ENCODE measurements at regions not wholly inside any gene's neighbourhood (a gene's known extent, or its start where the extent isn't known, plus 50 kb on each side); places are given as distances from the start of the nearest gene placed in this dataset.
A peak's percentile ranks its signal among the peaks of the same experiment; 100 is the strongest.

- Mint-ChIP-seq H3K27me3 (no peaks in the 10 kb centered on the region), H3K4me3 (peak overlapping the region; percentile 79), H3K36me3 (ENCODE audit: low read depth) (peaks cover 19% of the 10 kb centered on the region), H3K4me1 (ENCODE audit: low read depth) (peaks cover 80% of the 10 kb centered on the region), H3K27ac (peak overlapping the region; percentile 89), H3K9me3 (peaks cover 8% of the 10 kb centered on the region)
Measured at GRCh38 chr13:74061926-74062595, 72.1 kb downstream of the KLF12 start.

- no peaks in the 10 kb centered on the region for H3K27me3 Mint-ChIP-seq
- H3K4me1 Mint-ChIP-seq (ENCODE audit: low read depth): peaks cover 78% of the 10 kb centered on the region
- H3K4me3 Mint-ChIP-seq: no peak overlapping the region
- H3K36me3 Mint-ChIP-seq (ENCODE audit: low read depth): peaks cover 23% of the 10 kb centered on the region
- H3K9me3 Mint-ChIP-seq: peaks cover 12% of the 10 kb centered on the region
- H3K27ac Mint-ChIP-seq: no peak overlapping the region
Measured at GRCh38 chr13:74056801-74057542, 77.2 kb downstream of the KLF12 start.

DNA sequence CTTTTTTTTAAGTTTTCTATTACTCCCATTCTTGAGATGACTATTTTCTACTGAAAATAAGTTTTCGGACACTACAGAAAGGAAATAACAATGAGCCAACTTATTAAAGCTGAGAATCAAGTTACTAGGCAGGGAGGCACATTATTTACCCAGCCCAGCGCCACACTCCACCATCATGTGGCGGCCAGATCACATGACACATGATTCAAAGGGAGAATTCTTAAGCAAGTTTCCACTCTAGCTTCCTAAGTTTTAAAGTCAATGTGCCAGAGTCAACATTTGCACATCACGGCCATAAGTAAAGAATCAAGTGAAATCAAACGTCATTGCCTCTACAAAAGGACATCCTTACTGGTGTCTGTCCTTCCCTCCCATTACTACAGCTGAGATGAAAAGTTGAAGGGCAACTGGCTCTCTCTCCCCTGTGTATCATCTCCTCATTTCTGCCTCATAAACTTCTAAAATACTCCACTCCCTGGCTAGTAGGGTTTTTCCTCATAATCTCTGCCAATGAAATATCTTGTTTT lies 81.7 kb downstream of the KLF12 start:
- Mint-ChIP-seq H3K36me3 (ENCODE audit: low read depth) (peaks cover 32% of the 10 kb centered on the region), H3K4me3 (no peak overlapping the region), H3K4me1 (ENCODE audit: low read depth) (peaks cover 82% of the 10 kb centered on the region), H3K27ac (peak overlapping the region; percentile 27), H3K27me3 (no peaks in the 10 kb centered on the region), H3K9me3 (peaks cover 4% of the 10 kb centered on the region)

- Mint-ChIP-seq H3K4me3 (no peak overlapping the region), H3K36me3 (ENCODE audit: low read depth) (peaks cover 41% of the 10 kb centered on the region), H3K4me1 (ENCODE audit: low read depth) (peaks cover 62% of the 10 kb centered on the region), H3K27ac (no peak overlapping the region), H3K9me3 (peaks cover 4% of the 10 kb centered on the region), H3K27me3 (no peaks in the 10 kb centered on the region)
Measured at GRCh38 chr13:74048756-74049155, 85.4 kb downstream of the KLF12 start.

DNA sequence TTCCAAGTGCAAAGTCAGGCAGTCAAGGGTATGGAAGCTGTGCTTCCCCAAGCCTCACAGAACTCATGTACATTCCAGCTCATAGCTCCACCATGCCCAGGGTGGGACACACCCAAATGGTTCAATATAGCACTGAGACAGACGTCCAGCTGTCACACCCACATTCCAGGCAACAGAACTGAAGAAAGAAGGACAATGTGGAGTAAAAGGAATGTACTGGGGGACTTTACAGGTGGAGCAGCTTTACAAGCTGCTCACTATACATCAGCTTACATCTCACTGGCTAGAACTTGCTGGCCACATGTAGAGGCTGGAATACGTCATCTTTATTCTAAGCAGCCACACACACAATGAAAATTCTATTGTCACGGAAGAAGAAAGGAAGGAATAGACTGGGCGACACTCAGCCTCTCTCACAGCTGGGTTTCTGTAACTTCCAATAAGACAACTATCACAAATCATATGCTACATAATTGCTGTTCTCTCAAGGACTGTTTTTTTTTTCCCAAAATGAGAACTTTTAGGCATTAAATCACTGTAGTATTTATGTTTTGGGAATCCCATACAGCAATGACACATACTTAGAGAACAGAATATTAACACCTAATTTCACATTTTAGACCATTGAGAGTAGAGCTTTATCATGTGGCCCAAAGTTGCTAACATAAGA lies 86.1 kb downstream of the KLF12 start:
- peaks cover 61% of the 10 kb centered on the region for H3K4me1 Mint-ChIP-seq (ENCODE audit: low read depth)
- H3K27me3 Mint-ChIP-seq: no peaks in the 10 kb centered on the region
- peaks cover 4% of the 10 kb centered on the region for H3K9me3 Mint-ChIP-seq
- H3K27ac Mint-ChIP-seq: no peak overlapping the region
- H3K4me3 Mint-ChIP-seq: no peak overlapping the region
- peaks cover 41% of the 10 kb centered on the region for H3K36me3 Mint-ChIP-seq (ENCODE audit: low read depth)

DNA sequence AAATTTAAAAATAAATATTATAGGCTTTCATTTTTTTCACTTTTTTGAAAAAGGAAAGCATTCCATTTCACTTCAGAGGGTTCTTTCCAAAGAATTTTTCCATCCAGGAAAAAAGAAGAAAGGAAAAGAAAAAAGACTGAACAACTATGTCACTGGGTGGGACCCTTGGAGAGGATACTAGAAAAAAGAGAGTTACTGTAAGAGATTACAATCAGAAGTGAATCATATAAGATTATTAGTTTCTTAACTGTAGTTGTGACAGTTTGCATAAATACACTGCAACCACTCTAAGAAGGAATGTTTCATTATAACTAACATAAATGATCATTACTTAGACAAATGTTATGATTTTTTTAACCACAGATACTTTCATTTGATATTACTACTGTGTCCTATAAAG lies 87.8 kb downstream of the KLF12 start:
- no peak overlapping the region for H3K27ac Mint-ChIP-seq

GRCh38 chr13:74045583-74045982 lies 88.6 kb downstream of the KLF12 start:
- Mint-ChIP-seq H3K4me1 (ENCODE audit: low read depth) (peaks cover 60% of the 10 kb centered on the region), H3K27me3 (no peaks in the 10 kb centered on the region), H3K27ac (no peak overlapping the region), H3K4me3 (no peak overlapping the region), H3K9me3 (no peaks in the 10 kb centered on the region), H3K36me3 (ENCODE audit: low read depth) (peaks cover 35% of the 10 kb centered on the region)

More for the DNA sequence above, 87.8 kb downstream of the KLF12 start:
- Mint-ChIP-seq H3K36me3 (ENCODE audit: low read depth) (peaks cover 37% of the 10 kb centered on the region), H3K27me3 (no peaks in the 10 kb centered on the region), H3K4me1 (ENCODE audit: low read depth) (peaks cover 61% of the 10 kb centered on the region), H3K4me3 (no peak overlapping the region), H3K9me3 (no peaks in the 10 kb centered on the region)

DNA sequence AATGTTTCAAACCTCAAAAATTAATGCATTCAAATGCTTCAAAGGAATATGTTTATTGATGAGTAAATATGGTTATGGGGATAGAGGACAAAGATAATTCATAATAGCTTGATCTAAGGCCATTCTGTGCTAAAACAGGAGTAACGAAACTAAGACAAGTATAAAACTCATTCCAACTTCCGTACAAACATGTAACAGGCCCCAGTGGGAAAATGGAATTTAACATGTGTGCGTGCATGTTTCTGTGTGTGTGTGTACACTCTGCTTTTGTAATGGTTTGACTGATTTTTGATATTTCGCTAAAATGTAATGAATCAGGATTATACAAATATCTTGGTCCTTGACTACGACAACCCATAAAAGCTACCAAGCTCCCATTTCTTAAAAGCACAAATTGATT lies 91.0 kb downstream of the KLF12 start:
- H3K4me1 Mint-ChIP-seq (ENCODE audit: low read depth): peaks cover 49% of the 10 kb centered on the region
- H3K9me3 Mint-ChIP-seq: no peaks in the 10 kb centered on the region
- peaks cover 21% of the 10 kb centered on the region for H3K36me3 Mint-ChIP-seq (ENCODE audit: low read depth)
- no peak overlapping the region for H3K27ac Mint-ChIP-seq
- no peak overlapping the region for H3K4me3 Mint-ChIP-seq
- H3K27me3 Mint-ChIP-seq: no peaks in the 10 kb centered on the region

DNA sequence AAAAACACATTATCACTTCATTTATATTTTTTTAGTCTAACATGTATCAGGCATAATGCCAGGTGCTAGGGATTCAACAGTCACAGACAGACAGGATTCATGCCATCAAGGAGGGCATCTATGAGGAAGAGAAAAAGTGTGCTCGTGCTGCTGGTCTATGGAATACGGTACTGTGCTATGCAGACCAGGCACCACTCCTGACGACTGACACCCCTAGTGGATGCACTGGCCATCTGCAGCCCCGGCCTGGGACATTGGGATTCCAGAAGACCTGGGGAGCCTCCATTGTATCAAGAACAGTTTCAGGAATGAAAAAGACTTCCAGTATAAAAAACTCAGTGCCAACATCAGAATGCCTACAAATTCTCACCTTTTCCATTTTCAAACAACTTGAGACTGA lies 94.0 kb downstream of the KLF12 start:
- peaks cover 65% of the 10 kb centered on the region for H3K4me1 Mint-ChIP-seq (ENCODE audit: low read depth)
- no peak overlapping the region for H3K27ac Mint-ChIP-seq
- H3K4me3 Mint-ChIP-seq: no peak overlapping the region
- no peaks in the 10 kb centered on the region for H3K9me3 Mint-ChIP-seq
- H3K36me3 Mint-ChIP-seq (ENCODE audit: low read depth): peaks cover 12% of the 10 kb centered on the region
- H3K27me3 Mint-ChIP-seq: no peaks in the 10 kb centered on the region

DNA sequence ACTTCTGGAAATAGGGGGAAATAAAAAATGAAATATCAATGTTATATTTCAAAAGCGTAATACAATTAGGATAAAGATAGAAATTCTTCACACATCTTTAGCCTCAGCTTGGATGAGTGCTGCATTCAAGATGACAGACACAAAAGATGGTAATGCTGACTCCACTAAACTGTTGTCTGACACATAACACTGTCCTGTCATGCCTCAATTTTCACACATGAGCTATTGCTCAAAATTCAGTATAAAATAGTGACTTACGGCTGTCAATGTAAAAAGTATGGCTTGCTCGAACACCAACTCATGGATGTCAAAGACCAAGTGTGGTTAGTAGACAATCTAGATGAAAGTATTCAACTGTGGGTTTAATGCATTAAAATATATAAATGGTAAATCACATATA lies 94.5 kb downstream of the KLF12 start:
- Mint-ChIP-seq H3K9me3 (no peaks in the 10 kb centered on the region), H3K4me3 (no peak overlapping the region), H3K27ac (no peak overlapping the region), H3K4me1 (ENCODE audit: low read depth) (peaks cover 65% of the 10 kb centered on the region), H3K36me3 (ENCODE audit: low read depth) (peaks cover 10% of the 10 kb centered on the region), H3K27me3 (no peaks in the 10 kb centered on the region)

- peaks cover 65% of the 10 kb centered on the region for H3K4me1 Mint-ChIP-seq (ENCODE audit: low read depth)
- no peaks in the 10 kb centered on the region for H3K27me3 Mint-ChIP-seq
- no peak overlapping the region for H3K4me3 Mint-ChIP-seq
- H3K9me3 Mint-ChIP-seq: no peaks in the 10 kb centered on the region
- no peak overlapping the region for H3K27ac Mint-ChIP-seq
- peaks cover 7% of the 10 kb centered on the region for H3K36me3 Mint-ChIP-seq (ENCODE audit: low read depth)
Measured at GRCh38 chr13:74039154-74039553, 95.0 kb downstream of the KLF12 start.

GRCh38 chr13:74037762-74038161 lies 96.4 kb downstream of the KLF12 start:
- peaks cover 56% of the 10 kb centered on the region for H3K4me1 Mint-ChIP-seq (ENCODE audit: low read depth)
- H3K27ac Mint-ChIP-seq: no peak overlapping the region
- peaks cover 6% of the 10 kb centered on the region for H3K36me3 Mint-ChIP-seq (ENCODE audit: low read depth)

DNA sequence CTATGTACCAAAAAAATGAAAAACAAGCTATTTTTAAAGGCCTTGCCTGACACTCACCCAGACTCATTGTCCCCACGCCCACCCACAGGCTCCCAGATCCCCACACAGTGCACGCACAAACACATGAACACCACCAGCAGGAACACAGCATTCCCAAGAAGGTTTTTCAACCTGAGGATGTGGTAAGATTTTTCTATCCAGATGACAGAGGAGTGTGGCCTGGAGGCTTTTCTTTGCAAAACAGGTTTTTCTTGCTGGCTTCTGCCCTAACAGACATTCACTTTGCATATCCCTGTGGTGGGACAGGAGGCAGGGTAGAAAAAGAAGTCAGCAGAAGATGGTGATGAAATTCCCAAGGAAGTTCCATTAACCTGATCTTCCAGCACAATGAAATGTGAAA lies 97.8 kb downstream of the KLF12 start:
- Mint-ChIP-seq H3K4me1 (ENCODE audit: low read depth) (peaks cover 56% of the 10 kb centered on the region), H3K27ac (peak overlapping the region; percentile 12)

More at GRCh38 chr13:74037762-74038161, 96.4 kb downstream of the KLF12 start:
- H3K9me3 Mint-ChIP-seq: no peaks in the 10 kb centered on the region
- no peaks in the 10 kb centered on the region for H3K27me3 Mint-ChIP-seq
- H3K4me3 Mint-ChIP-seq: no peak overlapping the region

GRCh38 chr13:74035896-74036295 lies 98.3 kb downstream of the KLF12 start:
- Mint-ChIP-seq H3K27ac (no peak overlapping the region), H3K27me3 (no peaks in the 10 kb centered on the region)

More for the DNA sequence above, 97.8 kb downstream of the KLF12 start:
- peaks cover 6% of the 10 kb centered on the region for H3K36me3 Mint-ChIP-seq (ENCODE audit: low read depth)
- H3K27me3 Mint-ChIP-seq: no peaks in the 10 kb centered on the region
- no peaks in the 10 kb centered on the region for H3K9me3 Mint-ChIP-seq
- H3K4me3 Mint-ChIP-seq: no peak overlapping the region

GRCh38 chr13:74032325-74032724 lies 101.9 kb downstream of the KLF12 start:
- Mint-ChIP-seq H3K27ac (no peak overlapping the region), H3K27me3 (no peaks in the 10 kb centered on the region), H3K36me3 (ENCODE audit: low read depth) (peaks cover 3% of the 10 kb centered on the region), H3K9me3 (no peaks in the 10 kb centered on the region), H3K4me3 (no peak overlapping the region), H3K4me1 (ENCODE audit: low read depth) (peaks cover 64% of the 10 kb centered on the region)

More at GRCh38 chr13:74035896-74036295, 98.3 kb downstream of the KLF12 start:
- H3K9me3 Mint-ChIP-seq: no peaks in the 10 kb centered on the region
- peaks cover 6% of the 10 kb centered on the region for H3K36me3 Mint-ChIP-seq (ENCODE audit: low read depth)
- H3K4me3 Mint-ChIP-seq: no peak overlapping the region
- peaks cover 57% of the 10 kb centered on the region for H3K4me1 Mint-ChIP-seq (ENCODE audit: low read depth)

Data from stimulated activated naive CD8-positive, alpha-beta T cell treated with anti-CD3 and anti-CD28 coated beads, Interleukin-15, Interleukin-2, amounts not matched to agents 100 ng/mL and 50 ng/mL, for 24 hours (primary cell).